ENCODE measurements at regions not wholly inside any gene's neighbourhood (a gene's known extent, or its start where the extent isn't known, plus 50 kb on each side); places are given as distances from the start of the nearest gene placed in this dataset.

DNA sequence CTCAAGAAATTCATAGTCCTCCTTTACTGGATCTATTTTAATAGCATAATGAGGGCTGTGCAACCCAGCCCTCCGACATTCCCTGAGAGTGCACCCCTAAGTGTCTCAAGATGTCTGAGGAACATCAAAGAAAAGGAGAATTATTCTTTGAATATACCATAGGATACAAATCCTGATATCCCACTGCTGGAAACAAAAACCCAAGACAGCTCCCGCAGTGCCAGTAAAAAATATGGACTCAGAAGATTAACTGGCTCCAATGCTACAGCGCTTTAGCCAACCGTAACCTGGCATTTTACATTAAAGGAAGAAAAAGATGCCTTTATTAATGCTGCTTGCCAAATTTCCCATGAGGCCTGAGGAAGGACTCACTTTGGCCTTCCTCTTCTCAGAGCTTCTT is 168.4 kb downstream of the TTC32 start:
- no peak for DNase-seq (ENCODE audit: low read depth)
- TF ChIP-seq, protein P1, sequence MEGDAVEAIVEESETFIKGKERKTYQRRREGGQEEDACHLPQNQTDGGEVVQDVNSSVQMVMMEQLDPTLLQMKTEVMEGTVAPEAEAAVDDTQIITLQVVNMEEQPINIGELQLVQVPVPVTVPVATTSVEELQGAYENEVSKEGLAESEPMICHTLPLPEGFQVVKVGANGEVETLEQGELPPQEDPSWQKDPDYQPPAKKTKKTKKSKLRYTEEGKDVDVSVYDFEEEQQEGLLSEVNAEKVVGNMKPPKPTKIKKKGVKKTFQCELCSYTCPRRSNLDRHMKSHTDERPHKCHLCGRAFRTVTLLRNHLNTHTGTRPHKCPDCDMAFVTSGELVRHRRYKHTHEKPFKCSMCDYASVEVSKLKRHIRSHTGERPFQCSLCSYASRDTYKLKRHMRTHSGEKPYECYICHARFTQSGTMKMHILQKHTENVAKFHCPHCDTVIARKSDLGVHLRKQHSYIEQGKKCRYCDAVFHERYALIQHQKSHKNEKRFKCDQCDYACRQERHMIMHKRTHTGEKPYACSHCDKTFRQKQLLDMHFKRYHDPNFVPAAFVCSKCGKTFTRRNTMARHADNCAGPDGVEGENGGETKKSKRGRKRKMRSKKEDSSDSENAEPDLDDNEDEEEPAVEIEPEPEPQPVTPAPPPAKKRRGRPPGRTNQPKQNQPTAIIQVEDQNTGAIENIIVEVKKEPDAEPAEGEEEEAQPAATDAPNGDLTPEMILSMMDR (IDR thresholded peaks at IDR 0.05; ENCODE audit: low read depth, low read length), result no peak
- TF ChIP-seq POLR2A (IDR thresholded peaks at IDR 0.05; ENCODE audit: extremely low read depth, insufficient read length) (no peak), MYC (IDR thresholded peaks at IDR 0.05; ENCODE audit: low read depth, low read length) (no peak)
- TF ChIP-seq, protein P2, sequence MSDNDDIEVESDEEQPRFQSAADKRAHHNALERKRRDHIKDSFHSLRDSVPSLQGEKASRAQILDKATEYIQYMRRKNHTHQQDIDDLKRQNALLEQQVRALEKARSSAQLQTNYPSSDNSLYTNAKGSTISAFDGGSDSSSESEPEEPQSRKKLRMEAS (IDR thresholded peaks at IDR 0.05; ENCODE audit: low read depth, low read length), result no peak

DNA sequence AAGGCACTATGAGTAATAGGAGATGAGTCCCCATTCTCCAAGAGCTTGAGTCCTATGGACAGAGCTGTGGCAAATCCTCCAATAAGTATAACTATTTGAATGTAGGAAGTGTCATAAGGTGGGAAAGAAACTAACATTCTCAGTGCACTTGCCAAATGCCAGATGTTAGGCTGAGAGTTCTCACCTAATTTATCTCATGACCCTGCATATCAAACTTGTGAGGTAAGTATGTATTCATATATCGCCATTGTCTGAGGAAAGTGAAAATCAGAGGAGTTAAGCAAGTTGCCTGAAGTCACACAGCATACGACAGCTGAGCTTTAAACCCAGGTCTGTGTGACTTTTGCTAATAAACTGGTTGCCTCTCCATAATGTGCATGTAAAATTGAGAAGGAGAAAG is 169.5 kb downstream of the TTC32 start:
- TF ChIP-seq, protein P1 (IDR thresholded peaks at IDR 0.05; ENCODE audit: low read depth, low read length), result no peak
- TF ChIP-seq POLR2A (IDR thresholded peaks at IDR 0.05; ENCODE audit: extremely low read depth, insufficient read length), result no peak
- no peak overlapping the region for H3K4me3 ChIP-seq (ENCODE audit: low read depth, low read length)
- no peak for DNase-seq (ENCODE audit: low read depth)

More for the DNA sequence above, 168.4 kb downstream of the TTC32 start:
- H3K4me3 ChIP-seq (ENCODE audit: low read depth, low read length), result no peak overlapping the region

DNA sequence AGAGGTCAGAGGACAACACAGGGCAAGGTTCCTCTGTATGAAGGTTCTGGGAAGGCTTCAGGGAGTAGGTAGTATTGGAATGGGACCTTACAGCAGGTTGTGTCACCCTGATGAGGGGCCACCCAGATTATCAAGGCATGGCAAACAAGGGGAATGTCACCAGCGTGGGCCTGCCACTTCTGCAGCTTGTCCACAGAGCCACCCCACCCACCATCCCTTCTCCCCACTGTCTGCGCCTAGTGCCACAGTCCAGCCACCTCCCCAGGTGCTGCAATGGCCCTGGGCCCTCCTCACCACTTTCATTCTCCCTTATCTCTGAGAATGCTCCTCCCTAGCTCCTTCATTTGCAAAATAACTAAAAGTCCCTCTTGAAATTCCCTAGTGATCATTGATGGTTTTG is 170.3 kb downstream of the TTC32 start:
- DNase-seq (ENCODE audit: low read depth), result no peak
- TF ChIP-seq, protein P2 (IDR thresholded peaks at IDR 0.05; ENCODE audit: low read depth, low read length), result no peak
- TF ChIP-seq, protein P1 (IDR thresholded peaks at IDR 0.05; ENCODE audit: low read depth, low read length), result no peak
- TF ChIP-seq POLR2A (IDR thresholded peaks at IDR 0.05; ENCODE audit: extremely low read depth, insufficient read length) (no peak), MYC (IDR thresholded peaks at IDR 0.05; ENCODE audit: low read depth, low read length) (no peak)
- no peak overlapping the region for H3K4me3 ChIP-seq (ENCODE audit: low read depth, low read length)

DNA sequence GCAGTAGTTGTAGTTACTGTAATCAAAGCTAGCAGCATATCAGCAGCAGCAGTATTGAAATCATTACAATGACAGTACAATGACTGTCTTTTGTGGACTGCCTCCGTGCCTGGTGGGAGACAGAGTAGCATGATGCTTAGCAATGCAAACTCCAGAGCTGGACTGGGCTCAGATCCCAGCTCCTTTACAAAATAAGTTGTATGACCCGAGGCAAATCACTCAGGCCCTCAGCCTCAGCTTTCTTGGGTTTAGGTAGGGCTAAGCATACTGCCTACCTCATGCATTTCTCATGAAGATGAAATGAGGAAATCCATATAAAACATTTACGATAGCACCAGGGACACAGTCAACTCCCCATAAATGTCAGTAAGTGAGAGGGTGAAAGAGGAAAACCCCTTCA is 170.7 kb downstream of the TTC32 start:
- H3K4me3 ChIP-seq (ENCODE audit: low read depth, low read length), result no peak overlapping the region
- TF ChIP-seq, protein P1 (IDR thresholded peaks at IDR 0.05; ENCODE audit: low read depth, low read length), result no peak
- TF ChIP-seq MYC (IDR thresholded peaks at IDR 0.05; ENCODE audit: low read depth, low read length) (no peak), POLR2A (IDR thresholded peaks at IDR 0.05; ENCODE audit: extremely low read depth, insufficient read length) (no peak)
- TF ChIP-seq, protein P2 (IDR thresholded peaks at IDR 0.05; ENCODE audit: low read depth, low read length), result no peak
- no peak for DNase-seq (ENCODE audit: low read depth)

DNA sequence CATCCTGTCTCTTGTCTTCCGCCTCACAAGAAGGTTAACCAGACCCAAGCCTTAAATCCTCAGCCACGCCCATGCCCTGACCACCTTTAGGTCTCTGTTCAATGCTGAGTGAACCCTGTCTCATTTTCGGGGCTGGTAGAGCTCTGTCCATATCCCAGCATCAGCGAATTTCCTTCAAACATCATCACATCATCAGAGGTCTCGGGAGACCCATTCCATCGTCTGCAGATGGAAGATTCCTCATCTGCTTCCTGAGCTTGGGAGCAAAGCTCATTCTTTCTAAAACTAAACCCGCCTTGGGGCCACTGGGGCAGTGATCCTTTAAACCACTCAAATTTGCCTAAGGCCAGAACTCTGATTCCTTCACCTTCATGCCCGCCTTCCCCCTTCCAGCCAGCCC is 173.7 kb downstream of the TTC32 start:
- no peak overlapping the region for H3K4me3 ChIP-seq (ENCODE audit: low read depth, low read length)
- TF ChIP-seq, protein P2 (IDR thresholded peaks at IDR 0.05; ENCODE audit: low read depth, low read length), result no peak
- TF ChIP-seq, protein P1 (IDR thresholded peaks at IDR 0.05; ENCODE audit: low read depth, low read length), result no peak
- TF ChIP-seq POLR2A (IDR thresholded peaks at IDR 0.05; ENCODE audit: extremely low read depth, insufficient read length) (no peak), MYC (IDR thresholded peaks at IDR 0.05; ENCODE audit: low read depth, low read length) (no peak)
- DNase-seq (ENCODE audit: low read depth), result no peak

DNA sequence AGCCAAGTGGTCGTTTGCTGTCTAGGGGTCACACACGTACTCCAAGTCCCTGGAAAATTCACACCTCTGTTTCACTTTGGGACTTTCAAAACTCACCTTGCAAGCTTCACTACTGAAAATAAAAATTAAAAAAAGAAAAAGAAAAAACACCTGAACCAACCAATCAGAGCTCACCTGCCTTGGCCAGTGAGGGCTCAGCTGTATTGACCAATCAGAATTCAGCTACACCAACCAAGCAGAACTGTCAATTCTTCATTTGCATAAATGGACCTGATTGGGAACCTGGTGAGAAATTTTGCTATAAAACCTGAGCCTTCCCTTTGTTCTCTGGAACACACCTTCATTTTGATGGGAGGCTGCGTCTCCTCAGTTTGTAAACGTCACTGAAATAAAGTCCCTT is 176.4 kb downstream of the TTC32 start:
- TF ChIP-seq MYC (IDR thresholded peaks at IDR 0.05; ENCODE audit: low read depth, low read length) (no peak), POLR2A (IDR thresholded peaks at IDR 0.05; ENCODE audit: extremely low read depth, insufficient read length) (no peak)
- TF ChIP-seq, protein P1 (IDR thresholded peaks at IDR 0.05; ENCODE audit: low read depth, low read length), result no peak
- TF ChIP-seq, protein P2 (IDR thresholded peaks at IDR 0.05; ENCODE audit: low read depth, low read length), result no peak
- no peak for DNase-seq (ENCODE audit: low read depth)
- H3K4me3 ChIP-seq (ENCODE audit: low read depth, low read length), result no peak overlapping the region
